T47D (cell line): ENCODE measurements at regions not wholly inside any gene's neighbourhood (a gene's known extent, or its start where the extent isn't known, plus 50 kb on each side); places are given as distances from the start of the nearest gene placed in this dataset.
A peak's percentile ranks its signal among the peaks of the same experiment; 100 is the strongest.

Source experiments
- DNase-seq, 2 experiments: peaks; one replicate each; pipeline versions ENCODE4 v3.0.0 to v3.0.0-alpha.2; 2011 to 2012; ENCODE audit warnings: low read depth in 1 of 2, low spot score in 1 of 2
- JUND ChIP-seq: IDR thresholded peaks from 2 replicates; pipeline ENCODE4 v1.6.1; 2012; ENCODE audit warnings: low read depth
- in situ Hi-C: cut with HindIII; loops from 2 replicates; pipeline ENCODE4 v1.10.0; 2016; ENCODE audit warnings: low sequenced_read_pairs, low pct_unique_long_range_greater_than_20kb

DNA sequence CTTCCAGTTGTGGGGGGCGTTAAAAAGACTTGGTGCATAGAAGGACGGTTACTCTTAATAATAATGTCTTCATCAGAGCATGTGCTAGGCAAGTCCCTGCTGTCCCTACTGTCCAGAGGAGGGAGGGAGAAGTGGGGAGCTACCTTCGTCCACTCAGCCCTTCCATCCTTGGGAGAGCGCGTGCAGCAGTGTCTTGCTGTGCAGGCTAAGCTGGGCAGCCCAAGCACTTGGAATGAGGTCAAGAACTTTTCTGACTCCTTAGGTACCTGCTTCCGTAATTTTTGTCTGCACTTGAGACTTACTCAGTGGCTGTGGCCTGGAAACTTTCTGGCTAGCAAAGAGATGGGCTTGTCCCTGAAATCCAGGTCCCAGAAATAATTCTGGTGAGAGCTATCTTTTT, 265.9 kb upstream of the SORCS1 start:
- TF ChIP-seq JUND = no peak
- in situ Hi-C loops = no loop called here

DNA sequence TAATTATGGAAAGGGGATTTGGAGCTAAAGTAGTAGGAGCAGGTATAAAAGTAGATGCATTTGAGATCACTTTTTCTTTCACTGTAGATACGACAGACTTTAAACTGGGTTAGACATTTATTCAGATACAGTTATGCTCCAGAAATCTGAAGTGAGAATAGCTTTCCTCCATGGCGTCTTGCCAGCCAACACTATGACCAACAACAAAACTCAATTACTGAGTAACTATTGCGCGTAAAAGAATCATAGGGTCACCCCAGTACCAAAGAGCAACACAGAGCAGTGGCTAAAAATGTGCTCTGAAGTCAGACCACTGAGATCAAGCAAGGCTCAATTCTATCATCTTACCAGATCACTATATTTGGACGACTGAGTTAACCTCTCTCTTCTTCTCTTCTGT, 262.5 kb upstream of the SORCS1 start:
- DNase-seq = no peak
- in situ Hi-C loops = no loop called here
- no peak for TF ChIP-seq JUND

More for the DNA sequence above, 265.9 kb upstream of the SORCS1 start:
- DNase-seq = no peak

DNA sequence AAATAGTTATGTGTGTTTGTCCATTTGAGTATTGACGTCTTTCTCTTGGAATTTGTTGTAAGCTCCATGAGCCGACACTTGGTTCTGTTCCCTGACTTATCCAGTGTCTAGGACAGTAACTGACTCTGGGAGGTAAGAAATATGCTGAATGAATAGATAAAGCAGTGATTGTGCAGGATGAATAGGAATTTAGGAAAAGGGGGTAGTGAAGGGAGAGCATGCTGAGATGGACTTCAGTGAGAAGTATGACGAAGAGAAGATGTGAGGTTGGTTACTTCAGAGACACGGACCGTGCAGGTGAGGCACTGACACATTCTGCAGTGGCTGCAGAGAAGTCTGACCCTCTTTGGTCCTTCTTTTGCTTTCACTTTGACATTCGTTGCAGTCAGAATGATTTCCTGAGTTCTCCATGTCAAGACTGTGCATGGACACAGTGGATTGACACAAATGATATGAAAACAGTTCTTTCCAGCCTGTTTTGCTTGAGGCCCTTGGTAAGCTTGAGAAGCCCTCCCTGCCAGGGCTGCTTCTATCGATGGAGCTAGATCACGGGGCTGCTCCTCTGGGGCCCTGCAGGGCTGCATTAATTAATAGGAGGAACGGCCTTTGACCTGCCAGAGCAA, 261.5 kb upstream of the SORCS1 start:
- no peak for DNase-seq
- no peak for TF ChIP-seq JUND
- in situ Hi-C loops = no loop called here

DNA sequence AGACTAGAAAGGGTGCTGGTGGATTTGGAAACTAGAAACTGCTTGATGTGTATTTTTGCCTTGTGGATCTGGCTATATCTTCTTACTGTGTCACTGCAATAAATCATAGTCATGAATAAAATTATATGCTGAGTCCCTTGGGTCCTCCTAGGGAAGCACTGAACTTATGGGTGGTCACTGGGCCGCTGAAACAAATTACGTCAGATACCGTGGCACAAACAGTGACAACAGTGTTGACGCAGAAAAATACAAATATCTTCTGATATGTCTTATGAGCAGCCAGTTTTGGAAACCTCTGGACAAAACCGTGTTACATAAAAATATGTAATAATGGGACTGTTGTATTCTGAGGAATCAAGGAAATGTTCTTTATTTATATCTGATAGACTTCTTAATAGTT, 260.1 kb upstream of the SORCS1 start:
- TF ChIP-seq JUND = no peak
- DNase-seq = no peak
- in situ Hi-C loops = no loop called here

DNA sequence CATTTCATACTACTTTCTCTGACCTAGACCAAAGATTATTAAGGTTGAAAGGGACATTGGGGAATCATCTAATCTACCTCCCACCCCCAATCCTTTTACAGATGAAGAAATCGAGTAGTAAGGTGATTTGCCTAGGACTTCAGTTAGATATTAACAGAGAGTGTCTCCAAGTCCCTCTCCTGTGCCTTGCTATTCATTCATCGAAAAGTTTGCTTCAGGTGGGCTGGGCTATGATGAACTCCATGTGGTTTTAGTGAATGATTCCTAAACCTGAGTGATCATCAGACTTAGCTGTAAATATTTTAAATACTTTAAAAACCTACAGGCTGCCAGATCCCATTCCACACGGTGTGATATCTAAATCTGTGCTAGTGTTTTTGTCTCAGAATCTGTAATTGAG, 259.4 kb upstream of the SORCS1 start:
- in situ Hi-C loops = no loop called here
- TF ChIP-seq JUND = no peak
- no peak for DNase-seq

DNA sequence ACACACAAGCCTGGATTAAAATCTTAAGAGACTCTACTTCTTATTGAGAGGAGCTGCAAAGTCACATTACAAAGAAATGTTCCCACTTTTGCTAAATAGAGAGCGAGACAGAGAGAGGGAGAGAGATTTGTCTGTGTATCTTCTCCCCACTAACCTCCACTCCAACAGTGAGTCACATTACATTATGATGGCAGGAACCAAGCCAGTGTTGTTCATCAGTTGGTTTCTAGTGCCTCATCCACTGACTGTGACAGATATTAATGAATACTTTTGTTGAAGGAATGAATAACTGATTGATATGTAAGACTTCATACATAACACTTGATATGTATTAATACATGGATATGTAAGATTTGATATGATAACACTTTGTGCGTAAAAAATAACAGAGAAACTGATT, 258.2 kb upstream of the SORCS1 start:
- in situ Hi-C loops = no loop called here
- DNase-seq = no peak
- no peak for TF ChIP-seq JUND

DNA sequence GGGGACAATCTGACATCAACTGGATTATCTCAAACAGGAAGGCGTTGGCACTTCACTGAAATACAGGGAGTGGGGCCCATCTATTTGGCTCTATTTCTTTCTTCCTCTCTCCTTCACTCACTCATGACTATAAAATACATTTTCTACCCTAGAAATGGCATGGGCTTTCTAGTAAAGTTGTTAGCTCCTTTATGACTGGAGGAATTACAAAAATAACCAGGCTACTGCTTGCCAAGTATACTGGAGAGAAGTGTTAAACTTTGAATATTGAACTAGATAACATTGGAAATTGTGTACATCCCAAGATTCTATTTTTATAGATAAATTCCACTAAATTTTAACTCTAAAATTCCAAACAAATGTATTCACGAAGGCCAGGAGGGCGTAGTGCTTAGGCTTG, 255.7 kb upstream of the SORCS1 start:
- in situ Hi-C loops = no loop called here
- TF ChIP-seq JUND = no peak
- DNase-seq = no peak

DNA sequence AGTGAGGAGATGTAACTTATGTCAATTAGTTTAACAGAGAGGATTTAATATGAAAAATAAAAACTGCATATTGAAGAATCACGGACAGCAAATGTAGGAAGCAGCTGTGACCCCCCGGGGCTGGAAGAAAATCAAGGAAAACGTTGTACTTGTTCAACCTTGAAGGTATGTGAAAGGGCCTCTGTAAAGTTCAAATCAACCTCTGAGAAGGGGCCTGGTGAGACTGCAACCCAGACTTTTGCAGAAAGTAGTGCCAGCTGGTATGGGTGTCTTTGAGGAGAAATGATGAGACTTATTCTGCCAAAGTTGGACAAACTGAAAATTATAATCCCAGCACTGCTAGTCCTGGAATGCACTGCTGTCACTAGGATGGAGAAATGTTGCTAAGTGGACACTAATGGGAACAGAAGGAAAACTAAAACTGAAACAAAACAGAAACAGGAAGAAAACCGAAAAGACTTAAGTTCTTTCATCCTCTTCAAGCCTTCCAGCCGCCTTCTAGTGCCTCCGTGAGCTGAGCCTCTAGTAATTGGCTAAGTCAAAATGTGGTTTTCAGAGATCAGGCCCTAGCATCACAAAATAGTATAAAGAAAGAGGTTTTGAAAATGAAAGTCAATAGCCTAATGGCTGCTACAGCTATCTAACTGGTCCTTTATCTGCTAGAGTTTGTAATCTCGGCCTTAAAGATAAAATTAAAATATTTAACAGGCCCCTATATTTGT, 253.7 kb upstream of the SORCS1 start:
- in situ Hi-C loops = no loop called here
- DNase-seq = no peak

DNA sequence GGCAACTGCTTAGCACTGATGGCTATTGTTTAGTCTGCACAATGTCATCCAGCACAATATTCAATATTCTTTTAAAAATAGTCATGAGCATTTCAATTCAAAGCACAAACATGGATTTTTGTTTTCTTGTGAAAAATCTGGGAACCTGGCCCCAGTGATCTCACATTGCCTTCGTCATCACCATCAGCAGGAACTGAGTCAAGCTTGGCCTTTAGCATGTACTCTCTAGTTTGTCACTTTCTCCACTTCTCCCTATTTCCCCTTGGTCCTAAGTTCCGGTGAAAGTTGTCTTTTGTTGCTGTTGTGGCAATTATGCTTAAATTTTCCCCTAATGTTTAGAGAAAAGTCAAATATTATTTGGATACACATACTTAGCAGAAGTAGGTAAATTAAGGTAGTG, 252.9 kb upstream of the SORCS1 start:
- no peak for DNase-seq
- in situ Hi-C loops = no loop called here
- TF ChIP-seq JUND = no peak

More for the DNA sequence above, 253.7 kb upstream of the SORCS1 start:
- TF ChIP-seq JUND = no peak

DNA sequence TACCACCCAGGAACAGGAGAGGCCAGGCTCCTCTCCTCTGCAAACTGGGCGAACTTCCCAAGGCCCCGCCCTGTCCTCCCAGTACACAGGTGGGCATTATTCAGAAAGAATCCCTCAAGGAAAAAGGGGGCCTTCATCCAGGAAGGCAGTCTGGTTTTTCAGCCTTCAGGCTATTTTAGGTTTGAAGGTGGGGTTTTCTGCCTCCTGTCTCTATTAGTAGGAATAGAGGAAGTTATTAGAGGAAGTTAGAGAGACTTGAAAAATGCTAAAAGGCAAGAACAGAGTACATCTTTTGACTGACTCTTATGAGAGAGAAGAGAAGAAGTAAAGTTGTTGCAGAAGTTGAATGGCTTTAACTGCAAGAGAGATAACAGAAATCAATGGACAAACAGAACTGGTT, 250.9 kb upstream of the SORCS1 start:
- in situ Hi-C loops = no loop called here
- no peak for TF ChIP-seq JUND
- no peak for DNase-seq

DNA sequence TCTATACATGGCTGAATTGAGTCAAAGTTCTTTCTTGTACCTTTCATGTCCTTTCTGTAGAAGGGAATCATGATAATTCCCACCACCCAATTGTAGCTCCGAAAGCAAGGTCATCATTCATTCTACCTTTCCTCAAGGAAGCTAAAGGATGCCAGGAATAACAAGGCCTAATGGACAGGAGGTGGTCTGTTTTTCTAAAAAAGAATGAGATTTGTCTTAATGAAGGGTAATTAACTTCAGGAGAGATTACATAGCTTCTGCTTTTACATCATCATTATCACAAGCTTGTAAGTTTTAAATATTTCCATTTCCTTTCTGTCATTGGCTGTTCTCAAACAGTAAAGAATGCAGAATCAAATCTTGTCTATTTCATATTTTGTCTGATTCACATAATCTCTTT, 249.5 kb upstream of the SORCS1 start:
- DNase-seq = no peak
- TF ChIP-seq JUND = no peak
- in situ Hi-C loops = no loop called here

DNA sequence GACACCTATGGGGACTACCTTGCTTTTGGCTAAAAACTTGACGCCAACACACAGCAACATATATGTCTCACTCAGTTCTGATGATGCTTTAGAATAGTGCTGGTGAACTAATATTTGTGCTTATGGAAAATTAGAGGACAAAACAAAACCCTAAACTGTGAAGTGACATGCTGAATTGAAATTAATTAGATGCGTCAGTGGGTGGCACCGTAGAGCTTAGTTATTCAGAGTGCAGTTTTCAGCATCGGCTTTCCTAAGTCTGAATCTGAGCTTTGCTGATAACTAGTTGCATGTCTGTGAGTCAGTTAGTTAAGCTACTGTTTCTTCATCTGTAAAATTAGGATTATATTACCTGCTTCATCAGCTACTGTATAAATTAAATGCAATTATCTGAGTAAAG, 245.0 kb upstream of the SORCS1 start:
- peak in 1 of 2 experiments; percentile 57 for DNase-seq
- no peak for TF ChIP-seq JUND
- in situ Hi-C loops = no loop called here

DNA sequence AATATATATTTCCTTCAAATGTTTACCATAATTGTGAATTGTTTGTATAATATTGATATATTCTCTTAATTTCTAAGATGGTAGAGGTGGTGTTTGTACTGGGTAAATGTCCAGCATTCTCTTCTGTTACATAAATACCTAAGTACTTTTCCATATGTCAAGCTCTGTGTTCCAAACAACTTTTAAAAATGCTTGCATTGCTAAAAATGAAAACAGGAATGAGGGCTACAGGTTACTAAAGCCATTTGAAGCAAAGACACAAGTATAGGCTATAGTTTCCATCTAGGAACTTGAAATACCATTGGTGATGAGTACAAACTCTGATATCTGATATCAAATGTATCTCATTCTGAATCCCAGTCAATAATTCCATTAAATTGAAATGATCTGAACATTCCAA, 233.6 kb upstream of the SORCS1 start:
- DNase-seq = no peak
- in situ Hi-C loops = no loop called here
- no peak for TF ChIP-seq JUND

DNA sequence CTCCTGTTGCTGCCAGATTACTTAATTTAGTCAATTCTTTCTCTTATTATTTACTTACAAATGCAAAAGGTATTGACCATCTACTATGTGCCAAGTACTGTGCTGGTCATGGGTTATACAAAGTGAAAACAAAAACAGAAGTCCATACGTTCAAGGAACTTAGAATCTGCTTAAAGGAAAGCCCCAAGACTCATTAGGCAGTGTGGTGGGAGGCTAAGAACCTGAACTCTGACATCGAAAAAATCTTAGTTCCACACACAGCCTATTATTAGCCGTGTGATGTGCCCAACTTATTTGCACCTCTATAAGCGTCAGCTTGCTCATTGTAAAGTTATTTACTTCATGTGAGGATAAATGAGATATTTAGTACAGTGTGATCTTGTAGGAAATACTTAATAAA, 227.4 kb upstream of the SORCS1 start:
- no peak for TF ChIP-seq JUND
- in situ Hi-C loops = no loop called here
- no peak for DNase-seq
